Muscle layer of duodenum (tissue), 2 donors: ENCODE measurements at regions not wholly inside any gene's neighbourhood (a gene's known extent, or its start where the extent isn't known, plus 50 kb on each side); places are given as distances from the start of the nearest gene placed in this dataset.

Source experiments
- H3K27ac ChIP-seq: one replicate; pipeline ENCODE4 v1.7.0; 2013; ENCODE audit warnings: mild to moderate bottlenecking, low read length
- H3K27me3 ChIP-seq: one replicate; pipeline ENCODE4 v1.7.0; 2013; ENCODE audit warnings: low read depth, mild to moderate bottlenecking, control low read depth, low read length
- H3K36me3 ChIP-seq, 2 donors: one replicate each; pipeline ENCODE4 v1.7.0; 2013; ENCODE audit warnings: low read length in 2 of 2, control low read depth in 1 of 2, mild to moderate bottlenecking in 1 of 2; ENCODE audit not compliant: insufficient read depth in 2 of 2, control insufficient read depth in 1 of 2
- H3K4me1 ChIP-seq, 2 donors: one replicate each; pipeline ENCODE4 v1.7.0; 2013; ENCODE audit warnings: low read length in 2 of 2, mild to moderate bottlenecking in 2 of 2, control low read depth in 1 of 2, moderate library complexity in 1 of 2; ENCODE audit not compliant: insufficient read depth in 2 of 2, control insufficient read depth in 1 of 2
- H3K4me3 ChIP-seq, 2 donors: one replicate each; pipeline ENCODE4 v1.7.0; 2013; ENCODE audit warnings: low read length in 2 of 2, low read depth in 1 of 2, mild to moderate bottlenecking in 1 of 2
- H3K9me3 ChIP-seq, 2 donors: one replicate each; pipeline ENCODE4 v1.7.0; 2013; ENCODE audit warnings: low read length in 2 of 2, control low read depth in 1 of 2, mild to moderate bottlenecking in 1 of 2; ENCODE audit not compliant: control insufficient read depth in 1 of 2
- donor health status: healthy.

- Histone ChIP-seq H3K27me3 (no peaks in the 10 kb centered on the region), H3K9me3 (no peaks in the 10 kb centered on the region), H3K27ac (no peak overlapping the region), H3K4me3 (no peak overlapping the region), H3K4me1 (no peaks in the 10 kb centered on the region), H3K36me3 (no peaks in the 10 kb centered on the region)
Measured at GRCh38 chr6:50236164-50236563, 186.4 kb upstream of the DEFB112 start.

- no peaks in the 10 kb centered on the region for H3K4me1 ChIP-seq
- H3K4me3 ChIP-seq = no peak overlapping the region
- no peak overlapping the region for H3K27ac ChIP-seq
- H3K9me3 ChIP-seq = no peaks in the 10 kb centered on the region
- no peaks in the 10 kb centered on the region for H3K27me3 ChIP-seq
- no peaks in the 10 kb centered on the region for H3K36me3 ChIP-seq
Measured at GRCh38 chr6:50239853-50240252, 190.1 kb upstream of the DEFB112 start.

- no peaks in the 10 kb centered on the region for H3K9me3 ChIP-seq
- no peaks in the 10 kb centered on the region for H3K4me1 ChIP-seq
- H3K27ac ChIP-seq = no peak overlapping the region
- H3K36me3 ChIP-seq = no peaks in the 10 kb centered on the region
- H3K27me3 ChIP-seq = no peaks in the 10 kb centered on the region
- no peak overlapping the region for H3K4me3 ChIP-seq
Measured at GRCh38 chr6:50240986-50241385, 191.3 kb upstream of the DEFB112 start.

GRCh38 chr6:50249493-50249892 lies 199.8 kb upstream of the DEFB112 start:
- Histone ChIP-seq H3K4me3 (no peak overlapping the region), H3K4me1 (no peaks in the 10 kb centered on the region), H3K36me3 (no peaks in the 10 kb centered on the region), H3K27me3 (no peaks in the 10 kb centered on the region), H3K9me3 (no peaks in the 10 kb centered on the region), H3K27ac (no peak overlapping the region)

- no peaks in the 10 kb centered on the region for H3K27me3 ChIP-seq
- no peak overlapping the region for H3K27ac ChIP-seq
- no peaks in the 10 kb centered on the region for H3K4me1 ChIP-seq
- H3K36me3 ChIP-seq = no peaks in the 10 kb centered on the region
- no peaks in the 10 kb centered on the region for H3K9me3 ChIP-seq
- no peak overlapping the region for H3K4me3 ChIP-seq
Measured at GRCh38 chr6:50257322-50257721, 207.6 kb upstream of the DEFB112 start.

GRCh38 chr6:50259903-50260302 lies 210.2 kb upstream of the DEFB112 start:
- H3K27ac ChIP-seq = no peak overlapping the region
- H3K36me3 ChIP-seq = no peaks in the 10 kb centered on the region
- H3K4me3 ChIP-seq = no peak overlapping the region
- no peaks in the 10 kb centered on the region for H3K9me3 ChIP-seq
- no peaks in the 10 kb centered on the region for H3K27me3 ChIP-seq
- no peaks in the 10 kb centered on the region for H3K4me1 ChIP-seq

GRCh38 chr6:50264995-50265571 lies 215.4 kb upstream of the DEFB112 start:
- H3K27ac ChIP-seq = no peak overlapping the region
- no peaks in the 10 kb centered on the region for H3K36me3 ChIP-seq

GRCh38 chr6:50270415-50270814 lies 220.7 kb upstream of the DEFB112 start:
- Histone ChIP-seq H3K4me1 (no peaks in the 10 kb centered on the region), H3K9me3 (no peaks in the 10 kb centered on the region), H3K27ac (no peak overlapping the region), H3K27me3 (no peaks in the 10 kb centered on the region), H3K4me3 (no peak overlapping the region), H3K36me3 (no peaks in the 10 kb centered on the region)

More at GRCh38 chr6:50264995-50265571, 215.4 kb upstream of the DEFB112 start:
- H3K27me3 ChIP-seq = no peaks in the 10 kb centered on the region
- H3K4me1 ChIP-seq = no peaks in the 10 kb centered on the region
- no peaks in the 10 kb centered on the region for H3K9me3 ChIP-seq
- no peak overlapping the region for H3K4me3 ChIP-seq

GRCh38 chr6:50271266-50271665 lies 221.5 kb upstream of the DEFB112 start:
- no peaks in the 10 kb centered on the region for H3K36me3 ChIP-seq
- H3K4me1 ChIP-seq = no peaks in the 10 kb centered on the region
- H3K4me3 ChIP-seq = no peak overlapping the region
- H3K9me3 ChIP-seq = no peaks in the 10 kb centered on the region
- H3K27me3 ChIP-seq = no peaks in the 10 kb centered on the region
- H3K27ac ChIP-seq = no peak overlapping the region

GRCh38 chr6:50271817-50272216 lies 222.1 kb upstream of the DEFB112 start:
- Histone ChIP-seq H3K27me3 (no peaks in the 10 kb centered on the region), H3K4me3 (no peak overlapping the region), H3K27ac (no peak overlapping the region), H3K9me3 (no peaks in the 10 kb centered on the region), H3K4me1 (no peaks in the 10 kb centered on the region), H3K36me3 (no peaks in the 10 kb centered on the region)

GRCh38 chr6:50272611-50273010 lies 222.9 kb upstream of the DEFB112 start:
- Histone ChIP-seq H3K36me3 (no peaks in the 10 kb centered on the region), H3K9me3 (no peaks in the 10 kb centered on the region), H3K27me3 (no peaks in the 10 kb centered on the region), H3K27ac (no peak overlapping the region), H3K4me1 (no peaks in the 10 kb centered on the region), H3K4me3 (no peak overlapping the region)

GRCh38 chr6:50276771-50277261 lies 227.1 kb upstream of the DEFB112 start:
- no peaks in the 10 kb centered on the region for H3K36me3 ChIP-seq
- no peak overlapping the region for H3K27ac ChIP-seq
- H3K27me3 ChIP-seq = no peaks in the 10 kb centered on the region
- H3K4me3 ChIP-seq = no peak overlapping the region
- peaks cover 0 to 9% of the 10 kb centered on the region in 2 donors for H3K4me1 ChIP-seq
- H3K9me3 ChIP-seq = no peaks in the 10 kb centered on the region
